OCI-LY7 (cell line): ENCODE measurements at regions not wholly inside any gene's neighbourhood (a gene's known extent, or its start where the extent isn't known, plus 50 kb on each side); places are given as distances from the start of the nearest gene placed in this dataset.

ENCODE experiments used
- BruUV-seq: library from RNA; stranded (reverse); fragments of 400-500 nt; replicated peaks from 2 replicates; lab custom pipeline; 2021; lab: Mats Ljungman, UMichigan
- CTCF ChIA-PET: fragments of 300-600 bp; sonication (Branson Sonifier 250); formaldehyde crosslinking; loops from one replicate; lab custom pipeline; 2022; ENCODE audit warnings: antibody characterized with exemption; ENCODE audit not compliant: unreplicated experiment; lab: Charles Lee
- POLR2A ChIA-PET: fragments of 300-600 bp; sonication (Branson Sonifier 250); formaldehyde crosslinking; loops from one replicate; lab custom pipeline; 2022; ENCODE audit warnings: antibody characterized with exemption; lab: Charles Lee
- DNase-seq: peaks from one replicate; pipeline ENCODE4 v3.0.0-alpha.2; 2015; ENCODE audit warnings: low spot score
- H2AFZ ChIP-seq: fragments of 200-600 bp; sonication (generic), shearing (Covaris generic); 2 replicates; pipeline ENCODE4 v1.6.1; 2014; ENCODE audit warnings: mild to moderate bottlenecking, antibody characterized with exemption, low read length, moderate library complexity
- H3K27ac ChIP-seq: fragments of 200-600 bp; sonication (generic); 2 replicates; pipeline ENCODE4 v1.5.1; 2014; ENCODE audit warnings: mixed run types, low read depth, mild to moderate bottlenecking, moderate library complexity, low read length, inconsistent platforms; ENCODE audit not compliant: poor library complexity, severe bottlenecking
- H3K36me3 ChIP-seq: fragments of 200-600 bp; sonication (generic); 2 replicates; pipeline ENCODE4 v1.6.1; 2014; ENCODE audit warnings: mild to moderate bottlenecking, antibody characterized with exemption, low read length, moderate library complexity, mixed read lengths; ENCODE audit not compliant: insufficient read depth
- H3K4me1 ChIP-seq: fragments of 200-600 bp; sonication (generic); 2 replicates; pipeline ENCODE4 v1.5.1; 2014; ENCODE audit warnings: mild to moderate bottlenecking, low read length; ENCODE audit not compliant: insufficient read depth, poor library complexity, severe bottlenecking
- H3K4me2 ChIP-seq: fragments of 200-600 bp; sonication (generic); 2 replicates; pipeline ENCODE4 v1.6.1; 2014; ENCODE audit warnings: mild to moderate bottlenecking, low read length
- H3K4me3 ChIP-seq: fragments of 200-600 bp; sonication (generic); 2 replicates; pipeline ENCODE4 v1.5.1; 2014; ENCODE audit warnings: mild to moderate bottlenecking, low read depth, low read length; ENCODE audit not compliant: poor library complexity, severe bottlenecking
- H3K79me2 ChIP-seq: fragments of 200-600 bp; sonication (generic); 2 replicates; pipeline ENCODE4 v1.6.1; 2016; ENCODE audit warnings: low read depth, mild to moderate bottlenecking, low read length, moderate library complexity, mixed read lengths; ENCODE audit not compliant: insufficient read depth
- H3K9me2 ChIP-seq: fragments of 200-600 bp; sonication (generic); 2 replicates; pipeline ENCODE4 v1.6.1; 2016; ENCODE audit warnings: mild to moderate bottlenecking, low read length, mixed read lengths; ENCODE audit not compliant: insufficient read depth
- H3K9me3 ChIP-seq: fragments of 200-600 bp; sonication (generic); 2 replicates; pipeline ENCODE4 v1.6.1; 2014; ENCODE audit warnings: mild to moderate bottlenecking, mixed run types, low read length, mixed read lengths
- H4K20me1 ChIP-seq: fragments of 200-600 bp; sonication (generic); 2 replicates; pipeline ENCODE4 v1.6.1; 2014; ENCODE audit warnings: mild to moderate bottlenecking, antibody characterized with exemption, low read length, moderate library complexity, mixed read lengths; ENCODE audit not compliant: insufficient read depth
- CTCF ChIP-seq: fragments of 200-600 bp; sonication (generic); conservative IDR thresholded peaks from 2 replicates; pipeline ENCODE4 v1.5.1; 2014; ENCODE audit warnings: mild to moderate bottlenecking, antibody characterized with exemption, low read length, moderate library complexity, mixed read lengths
- EZH2phosphoT487 ChIP-seq: fragments of 200-600 bp; sonication (generic); IDR thresholded peaks from 2 replicates; pipeline ENCODE4 v1.6.1; 2018; ENCODE audit warnings: low read depth, borderline replicate concordance, mild to moderate bottlenecking, mixed run types, antibody characterized with exemption, low read length, moderate library complexity, mixed read lengths
- intact Hi-C: fragments of 100-400 bp; cut with micrococcal nuclease; formaldehyde crosslinking; loops from one replicate; pipeline ENCODE4 v1.10.0; 2022; ENCODE audit not compliant: unreplicated experiment

GRCh38 chr1:87239997-87240605, 88.6 kb upstream of the LMO4 start:
- intact Hi-C loops = no loop called here
- Histone ChIP-seq H2AFZ (no peak overlapping the region), H3K79me2 (no peaks in the 10 kb centered on the region), H3K4me2 (no peak overlapping the region), H4K20me1 (no peaks in the 10 kb centered on the region), H3K36me3 (no peaks in the 10 kb centered on the region), H3K9me3 (no peaks in the 10 kb centered on the region), H3K4me1 (no peaks in the 10 kb centered on the region), H3K9me2 (no peaks in the 10 kb centered on the region), H3K4me3 (no peak overlapping the region), H3K27ac (no peak overlapping the region)
- CTCF ChIA-PET = no interaction called here
- no peak for TF ChIP-seq EZH2phosphoT487
- no peak for TF ChIP-seq CTCF
- POLR2A ChIA-PET = interaction anchor here (0.7 kb wide), 1 partner anchor 325 kb away, joined by 3 read pairs; no protein-coding TSS in a partner anchor
- DNase-seq = no peak
- no TSS peak for BruUV-seq

- TF ChIP-seq EZH2phosphoT487 (no peak), CTCF (no peak)
- Histone ChIP-seq H3K9me3 (no peaks in the 10 kb centered on the region), H3K27ac (no peak overlapping the region), H3K79me2 (no peaks in the 10 kb centered on the region), H3K4me2 (no peak overlapping the region), H3K4me1 (no peaks in the 10 kb centered on the region), H3K9me2 (no peaks in the 10 kb centered on the region), H2AFZ (no peak overlapping the region), H3K36me3 (no peaks in the 10 kb centered on the region), H4K20me1 (no peaks in the 10 kb centered on the region), H3K4me3 (no peak overlapping the region)
- ChIA-PET CTCF (no interaction called here), POLR2A (interaction anchor here (0.7 kb wide), 2 partner anchors 10 to 325 kb away, joined by 3 read pairs; no protein-coding TSS in a partner anchor)
- BruUV-seq = no TSS peak
- no peak for DNase-seq
- intact Hi-C loops = no loop called here
Observed at GRCh38 chr1:87240661-87241285, 87.9 kb upstream of the LMO4 start.

GRCh38 chr1:87242445-87243185, 86.1 kb upstream of the LMO4 start:
- TF ChIP-seq EZH2phosphoT487 = no peak
- TF ChIP-seq CTCF = no peak
- Histone ChIP-seq H3K4me2 (no peak overlapping the region), H3K36me3 (no peaks in the 10 kb centered on the region), H3K4me3 (no peak overlapping the region), H4K20me1 (no peaks in the 10 kb centered on the region), H3K9me2 (no peaks in the 10 kb centered on the region), H3K27ac (no peak overlapping the region), H3K4me1 (no peaks in the 10 kb centered on the region), H3K79me2 (no peaks in the 10 kb centered on the region), H3K9me3 (no peaks in the 10 kb centered on the region), H2AFZ (no peak overlapping the region)
- intact Hi-C loops = no loop called here
- no TSS peak for BruUV-seq
- no peak for DNase-seq
- ChIA-PET CTCF (no interaction called here), POLR2A (no interaction called here)
